Glutamatergic neuron (in vitro differentiated cells): ENCODE measurements at regions not wholly inside any gene's neighbourhood (a gene's known extent, or its start where the extent isn't known, plus 50 kb on each side); places are given as distances from the start of the nearest gene placed in this dataset.

Source experiments
- DNase-seq: peaks from one replicate; pipeline ENCODE4 v3.0.0; 2022
- H3K27ac Mint-ChIP-seq: one replicate; pipeline ENCODE4 v1.8.0; 2020; ENCODE audit warnings: mild to moderate bottlenecking, mixed read lengths, inconsistent platforms; ENCODE audit not compliant: unreplicated experiment
- H3K27me3 Mint-ChIP-seq: one replicate; pipeline ENCODE4 v1.8.0; 2020; ENCODE audit warnings: mild to moderate bottlenecking, moderate library complexity, mixed read lengths, inconsistent platforms; ENCODE audit not compliant: unreplicated experiment
- H3K36me3 Mint-ChIP-seq: one replicate; pipeline ENCODE4 v1.8.0; 2020; ENCODE audit warnings: mild to moderate bottlenecking, mixed read lengths, inconsistent platforms; ENCODE audit not compliant: unreplicated experiment
- H3K4me1 Mint-ChIP-seq: one replicate; pipeline ENCODE4 v1.8.0; 2020; ENCODE audit warnings: mild to moderate bottlenecking, low read depth, mixed read lengths, inconsistent platforms; ENCODE audit not compliant: unreplicated experiment
- H3K4me3 Mint-ChIP-seq: one replicate; pipeline ENCODE4 v1.8.0; 2020; ENCODE audit warnings: mild to moderate bottlenecking, mixed read lengths, inconsistent platforms; ENCODE audit not compliant: unreplicated experiment
- H3K9me3 Mint-ChIP-seq: one replicate; pipeline ENCODE4 v1.8.0; 2020; ENCODE audit warnings: mild to moderate bottlenecking, moderate library complexity, mixed read lengths, inconsistent platforms; ENCODE audit not compliant: unreplicated experiment
- TF ChIP-seq, protein P1 (sequence below): fragments of 200-600 bp; sonication (generic); IDR thresholded peaks from one replicate; pipeline ENCODE4 v1.5.0; 2021; ENCODE audit not compliant: partially characterized antibody, unreplicated experiment

DNA sequence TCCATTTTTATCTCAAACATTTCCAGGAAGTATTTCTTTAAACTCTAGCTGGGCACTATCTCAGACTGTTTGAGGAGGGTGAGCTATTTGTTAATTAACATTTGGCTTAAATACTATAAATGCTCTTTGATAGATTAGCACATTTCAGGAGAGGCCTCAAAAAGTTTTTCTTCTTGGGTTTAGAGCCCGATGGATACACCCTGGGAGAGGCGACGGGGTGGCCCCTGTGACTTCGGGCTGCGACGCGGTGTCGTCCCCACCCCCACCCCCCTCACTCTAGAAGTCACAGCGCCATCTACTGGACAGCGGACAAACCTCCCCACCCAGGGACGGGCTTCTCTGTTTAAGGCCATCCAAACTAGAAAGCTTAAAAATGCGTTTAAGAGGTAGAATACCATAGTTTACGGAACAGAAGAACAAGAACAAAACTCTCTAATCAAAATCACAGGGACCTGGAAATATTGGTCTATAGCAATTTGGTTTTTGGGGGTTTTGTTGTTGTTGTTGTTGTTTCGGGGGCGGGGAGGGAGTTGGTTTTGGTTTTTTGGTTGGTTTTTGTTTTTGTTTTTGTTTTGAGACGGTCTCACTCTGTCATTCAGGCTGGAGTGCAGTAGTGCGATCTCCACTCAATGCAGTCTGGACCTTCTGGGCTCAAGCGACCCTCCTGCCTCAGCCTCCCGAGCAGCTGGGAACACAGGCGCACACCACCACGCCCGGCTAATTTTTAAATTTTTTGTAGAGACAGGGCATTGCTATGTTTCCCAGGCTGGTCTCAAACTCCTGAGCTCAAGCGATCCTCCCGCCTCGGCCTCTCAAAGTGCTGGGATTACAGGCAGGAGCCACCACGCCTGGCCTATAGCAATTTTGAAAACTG is 254.4 kb downstream of the C16orf95 start:
- Mint-ChIP-seq H3K9me3 (peaks cover 3% of the 10 kb centered on the region), H3K36me3 (no peaks in the 10 kb centered on the region), H3K4me3 (no peak overlapping the region), H3K27me3 (peaks cover 8% of the 10 kb centered on the region), H3K4me1 (peaks cover 13% of the 10 kb centered on the region), H3K27ac (no peak overlapping the region)
- TF ChIP-seq, protein P1, sequence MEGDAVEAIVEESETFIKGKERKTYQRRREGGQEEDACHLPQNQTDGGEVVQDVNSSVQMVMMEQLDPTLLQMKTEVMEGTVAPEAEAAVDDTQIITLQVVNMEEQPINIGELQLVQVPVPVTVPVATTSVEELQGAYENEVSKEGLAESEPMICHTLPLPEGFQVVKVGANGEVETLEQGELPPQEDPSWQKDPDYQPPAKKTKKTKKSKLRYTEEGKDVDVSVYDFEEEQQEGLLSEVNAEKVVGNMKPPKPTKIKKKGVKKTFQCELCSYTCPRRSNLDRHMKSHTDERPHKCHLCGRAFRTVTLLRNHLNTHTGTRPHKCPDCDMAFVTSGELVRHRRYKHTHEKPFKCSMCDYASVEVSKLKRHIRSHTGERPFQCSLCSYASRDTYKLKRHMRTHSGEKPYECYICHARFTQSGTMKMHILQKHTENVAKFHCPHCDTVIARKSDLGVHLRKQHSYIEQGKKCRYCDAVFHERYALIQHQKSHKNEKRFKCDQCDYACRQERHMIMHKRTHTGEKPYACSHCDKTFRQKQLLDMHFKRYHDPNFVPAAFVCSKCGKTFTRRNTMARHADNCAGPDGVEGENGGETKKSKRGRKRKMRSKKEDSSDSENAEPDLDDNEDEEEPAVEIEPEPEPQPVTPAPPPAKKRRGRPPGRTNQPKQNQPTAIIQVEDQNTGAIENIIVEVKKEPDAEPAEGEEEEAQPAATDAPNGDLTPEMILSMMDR, result peak; percentile 88
- DNase-seq, result peak; percentile 81

DNA sequence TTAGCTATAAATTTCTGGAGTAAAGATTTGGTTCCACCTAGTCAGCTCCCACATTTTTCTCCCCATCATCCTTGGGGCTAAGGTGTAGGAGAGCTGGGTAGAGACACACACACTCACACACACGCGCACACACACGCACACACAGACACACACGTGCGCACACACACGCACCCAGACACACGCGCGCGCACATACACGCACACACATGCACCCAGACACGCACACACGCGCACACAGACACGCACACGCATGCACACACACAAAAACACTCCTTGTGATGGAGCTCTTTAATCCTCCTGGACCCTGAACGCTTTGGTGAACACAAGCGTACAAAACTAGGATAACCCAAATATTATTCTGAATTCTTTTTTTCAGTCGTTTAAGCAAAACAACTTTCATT is 253.6 kb downstream of the C16orf95 start:
- H3K9me3 Mint-ChIP-seq, result peaks cover 3% of the 10 kb centered on the region
- H3K36me3 Mint-ChIP-seq, result no peaks in the 10 kb centered on the region
- H3K4me1 Mint-ChIP-seq, result peaks cover 13% of the 10 kb centered on the region
- peaks cover 8% of the 10 kb centered on the region for H3K27me3 Mint-ChIP-seq
- H3K27ac Mint-ChIP-seq, result no peak overlapping the region
- TF ChIP-seq, protein P1, result no peak
- H3K4me3 Mint-ChIP-seq, result no peak overlapping the region
- DNase-seq, result no peak

DNA sequence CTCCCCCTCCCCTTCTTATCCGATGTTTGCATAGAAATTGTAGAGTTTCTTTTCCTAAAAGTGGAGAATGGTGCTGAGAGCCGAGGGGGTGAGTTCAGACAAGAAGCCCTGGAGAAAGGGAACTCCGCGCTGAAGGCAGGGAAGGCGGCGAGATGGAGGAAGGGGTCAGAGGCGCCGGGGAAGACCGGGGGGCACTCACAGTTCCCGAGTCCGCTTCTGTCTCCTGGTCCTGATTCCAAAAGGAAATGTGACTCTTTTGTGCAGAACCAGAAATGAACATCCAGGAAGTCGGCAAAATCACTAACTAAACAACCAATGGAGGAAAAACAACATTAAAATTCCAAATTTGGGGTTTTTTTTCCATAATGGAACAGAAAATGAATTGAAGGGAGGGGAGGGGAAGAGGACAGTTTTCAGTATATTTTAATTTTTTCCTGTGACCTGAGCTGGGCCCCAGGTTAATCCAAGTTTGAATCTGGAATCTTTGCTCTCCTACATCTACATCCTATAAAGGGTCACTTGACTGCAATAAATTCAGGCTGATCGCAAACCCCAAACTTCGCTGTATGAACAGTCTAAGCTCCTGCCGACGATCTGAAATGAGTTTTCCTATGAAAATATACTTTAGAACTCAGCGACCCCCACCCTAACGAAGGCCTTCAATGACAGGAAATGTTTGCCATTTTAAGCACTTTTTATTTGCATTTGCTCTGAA is 252.3 kb downstream of the C16orf95 start:
- no peak for DNase-seq
- Mint-ChIP-seq H3K36me3 (no peaks in the 10 kb centered on the region), H3K9me3 (peaks cover 3% of the 10 kb centered on the region), H3K4me3 (no peak overlapping the region), H3K27me3 (peaks cover 8% of the 10 kb centered on the region), H3K4me1 (peaks cover 13% of the 10 kb centered on the region), H3K27ac (no peak overlapping the region)
- TF ChIP-seq, protein P1, result peak; percentile 6

DNA sequence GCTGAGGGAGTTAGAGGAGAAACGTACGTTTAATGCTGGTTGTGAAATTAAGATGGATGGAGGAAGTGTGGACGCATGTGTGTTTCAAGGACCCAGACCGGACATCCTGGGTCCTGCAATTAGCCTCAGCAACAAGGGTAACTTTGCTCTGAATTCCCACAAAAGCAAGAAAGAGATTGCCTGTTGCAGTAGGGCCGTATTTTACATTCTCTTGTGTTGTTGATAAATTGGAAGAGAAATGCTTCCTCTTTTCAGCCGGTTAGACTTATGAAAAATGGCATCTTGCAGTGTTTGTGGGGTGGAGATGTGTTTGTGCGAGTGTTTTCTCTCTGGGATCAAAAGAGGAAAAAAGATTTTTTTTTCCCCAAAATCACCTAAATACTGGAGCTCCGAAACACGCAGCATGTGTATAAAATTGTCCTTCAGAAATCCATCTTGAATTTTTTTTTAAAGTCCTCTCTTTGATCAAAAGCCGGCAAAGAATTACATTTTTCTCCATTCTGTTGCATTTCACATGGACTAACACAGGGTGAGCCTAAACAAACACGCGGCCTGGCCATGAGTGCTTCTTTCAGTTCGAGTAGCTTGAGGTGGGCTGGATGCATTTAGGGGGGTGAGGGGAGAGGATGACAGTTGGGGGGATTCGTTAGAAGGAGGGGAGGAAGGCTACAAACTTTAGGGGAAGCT is 251.6 kb downstream of the C16orf95 start:
- H3K4me3 Mint-ChIP-seq, result no peak overlapping the region
- H3K27me3 Mint-ChIP-seq, result peaks cover 8% of the 10 kb centered on the region

More for the DNA sequence above, 251.6 kb downstream of the C16orf95 start:
- no peak for DNase-seq
- Mint-ChIP-seq H3K4me1 (peaks cover 8% of the 10 kb centered on the region), H3K36me3 (no peaks in the 10 kb centered on the region), H3K9me3 (peaks cover 3% of the 10 kb centered on the region), H3K27ac (no peak overlapping the region)
- TF ChIP-seq, protein P1, result no peak
